ENCODE measurements at regions not wholly inside any gene's neighbourhood (a gene's known extent, or its start where the extent isn't known, plus 50 kb on each side); places are given as distances from the start of the nearest gene placed in this dataset.
A peak's percentile ranks its signal among the peaks of the same experiment; 100 is the strongest.
"Not testable (repeated sequence)": the region's sequence is repeated elsewhere in the genome, so short reads cannot be mapped to it uniquely, and the experiment has no call there.

DNA sequence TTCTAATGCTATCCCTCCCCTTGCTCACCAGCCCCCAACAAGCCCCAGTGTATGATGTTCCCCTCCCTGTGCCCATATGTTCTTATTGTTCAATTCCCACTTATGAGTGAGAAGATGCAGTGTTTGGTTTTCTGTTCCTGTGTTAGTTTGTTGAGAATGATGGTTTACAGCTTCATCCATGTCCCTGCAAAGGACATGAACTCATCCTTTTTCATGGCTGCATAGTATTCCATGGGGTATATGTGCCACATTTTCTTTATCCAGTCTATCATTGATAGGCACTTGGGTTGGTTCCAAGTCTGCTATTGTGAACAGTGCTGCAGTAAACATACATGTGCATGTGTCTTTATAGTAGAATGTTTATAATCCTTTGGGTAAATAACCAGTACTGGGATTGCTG, 480.2 kb upstream of the PTCHD4 start:
- BruUV-seq (replicated peaks); H4K20me1 ChIP-seq (ENCODE audit: insufficient read depth); H3K9ac ChIP-seq (ENCODE audit: low read length); H3K4me1 ChIP-seq (ENCODE audit: control insufficient read depth in 1 of 2, insufficient read depth in 2 of 2, low read length in 2 of 2); H2AFZ ChIP-seq (ENCODE audit: low read depth, low read length, poor library complexity, severe bottlenecking); H3K36me3 ChIP-seq (ENCODE audit: control insufficient read depth in 1 of 2, insufficient read depth in 2 of 2, low read length in 2 of 2); RAD21 ChIA-PET (ENCODE audit: low non-redundant PET in 1 of 2, low total read pairs in 2 of 2, uncharacterized antibody in 2 of 2, unreplicated experiment in 2 of 2); DNase-seq (ENCODE audit: low read depth, low spot score); H3K27me3 ChIP-seq (ENCODE audit: insufficient read depth, low read length); H3K9me2 ChIP-seq (ENCODE audit: insufficient read depth); H3K79me2 ChIP-seq (ENCODE audit: insufficient read depth, low read length); H3K9me3 ChIP-seq (ENCODE audit: control insufficient read depth in 1 of 2, insufficient read depth in 1 of 2, low read depth in 1 of 2, low read length in 2 of 2); H3K27ac ChIP-seq (ENCODE audit: low read depth, low read length); H3K4me2 ChIP-seq (ENCODE audit: low read length); intact Hi-C loops (cut with micrococcal nuclease); ATAC-seq; POLR2A ChIA-PET; CTCF ChIA-PET; H3K4me3 ChIP-seq (replicated peaks in 1 of 2; ENCODE audit: low read depth in 1 of 2, low read length in 2 of 2): not testable (repeated sequence)

DNA sequence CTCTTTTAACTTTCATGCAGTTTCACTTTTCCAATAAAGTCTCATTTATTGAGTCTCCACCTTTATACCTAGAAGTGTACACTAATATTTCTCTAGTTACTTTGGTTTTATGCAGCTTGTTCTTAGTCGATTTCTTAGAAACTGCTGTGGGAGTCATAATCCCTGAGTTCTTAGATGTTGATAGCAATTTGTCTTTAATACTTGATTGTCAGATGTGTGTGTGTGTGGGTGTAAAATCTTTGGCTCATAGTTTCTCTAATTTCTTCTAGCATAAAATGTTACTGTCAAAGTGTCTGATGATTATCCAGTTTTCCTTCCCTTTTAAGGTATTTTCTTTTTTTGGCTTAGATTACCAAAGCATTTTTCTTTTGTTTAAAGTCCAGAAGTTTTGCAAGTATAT, 473.8 kb upstream of the PTCHD4 start:
- no peaks in the 10 kb centered on the region for H4K20me1 ChIP-seq (ENCODE audit: insufficient read depth)
- no peak for DNase-seq (ENCODE audit: low read depth, low spot score)
- ATAC-seq: no peak
- TF ChIP-seq ZBTB33 (IDR thresholded peaks at IDR 0.05; ENCODE audit: extremely low read depth, insufficient replicate concordance, low read length): no peak
- TF ChIP-seq POLR2AphosphoS5 (IDR thresholded peaks at IDR 0.05; ENCODE audit: low read depth, low read length): no peak
- TF ChIP-seq SP1 (IDR thresholded peaks at IDR 0.05; ENCODE audit: low read depth): no peak
- no peak for TF ChIP-seq JUND (IDR thresholded peaks at IDR 0.05)
- no peak for TF ChIP-seq SRF (IDR thresholded peaks at IDR 0.05; ENCODE audit: low read depth)
- TF ChIP-seq REST (IDR thresholded peaks at IDR 0.05; ENCODE audit: low read depth): no peak
- no peak for TF ChIP-seq EZH2 (IDR thresholded peaks at IDR 0.05)
- no peak for TF ChIP-seq EZH2phosphoT487 (IDR thresholded peaks at IDR 0.05; ENCODE audit: borderline replicate concordance)
- no peak for TF ChIP-seq EGR1 (IDR thresholded peaks at IDR 0.05; ENCODE audit: low read depth)
- H3K4me3 ChIP-seq (replicated peaks in 1 of 2; ENCODE audit: low read depth in 1 of 2, low read length in 2 of 2): no peak overlapping the region
- no peaks in the 10 kb centered on the region for H3K27me3 ChIP-seq (ENCODE audit: insufficient read depth, low read length)
- intact Hi-C loops (cut with micrococcal nuclease): no loop called here
- H3K79me2 ChIP-seq (ENCODE audit: insufficient read depth, low read length): no peaks in the 10 kb centered on the region
- no TSS peak for BruUV-seq (replicated peaks)
- RAD21 ChIA-PET (ENCODE audit: low non-redundant PET in 1 of 2, low total read pairs in 2 of 2, uncharacterized antibody in 2 of 2, unreplicated experiment in 2 of 2): no interaction called here
- CTCF ChIA-PET: no interaction called here
- H3K36me3 ChIP-seq (ENCODE audit: control insufficient read depth in 1 of 2, insufficient read depth in 2 of 2, low read length in 2 of 2): no peaks in the 10 kb centered on the region
- POLR2A ChIA-PET: no interaction called here
- H2AFZ ChIP-seq (ENCODE audit: low read depth, low read length, poor library complexity, severe bottlenecking): peak overlapping the region; percentile 63
- H3K27ac ChIP-seq (ENCODE audit: low read depth, low read length): no peak overlapping the region
- no peaks in the 10 kb centered on the region for H3K4me1 ChIP-seq (ENCODE audit: control insufficient read depth in 1 of 2, insufficient read depth in 2 of 2, low read length in 2 of 2)
- no peak overlapping the region for H3K4me2 ChIP-seq (ENCODE audit: low read length)
- no peaks in the 10 kb centered on the region for H3K9me3 ChIP-seq (ENCODE audit: control insufficient read depth in 1 of 2, insufficient read depth in 1 of 2, low read depth in 1 of 2, low read length in 2 of 2)
- H3K9ac ChIP-seq (ENCODE audit: low read length): no peak overlapping the region
- H3K9me2 ChIP-seq (ENCODE audit: insufficient read depth): no peaks in the 10 kb centered on the region
